ENCODE measurements at regions not wholly inside any gene's neighbourhood (a gene's known extent, or its start where the extent isn't known, plus 50 kb on each side); places are given as distances from the start of the nearest gene placed in this dataset.

DNA sequence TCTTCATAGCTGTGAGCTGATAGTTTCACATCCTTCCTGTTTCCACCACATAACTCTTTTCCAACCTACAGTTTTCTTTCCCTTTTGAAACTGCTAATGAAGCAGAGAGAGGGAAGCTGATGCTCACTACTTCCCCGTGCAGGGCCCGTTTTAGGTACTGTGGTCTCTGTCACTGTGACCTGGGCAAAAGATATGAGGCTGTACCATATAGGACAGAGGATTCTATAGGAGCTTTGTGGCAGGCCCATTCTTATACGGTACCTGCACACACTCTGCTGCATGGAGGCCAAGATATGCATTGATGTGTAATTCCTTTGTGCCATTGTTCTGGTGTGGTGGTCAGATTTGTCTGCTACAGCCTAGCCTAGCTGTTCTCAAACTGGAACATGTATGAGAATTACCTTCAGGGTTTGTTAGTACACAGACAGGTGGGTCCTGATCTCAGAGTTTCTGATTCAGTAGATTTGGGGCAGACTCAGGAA, 577.3 kb downstream of the LMO7 start:
- TF ChIP-seq, protein P1, sequence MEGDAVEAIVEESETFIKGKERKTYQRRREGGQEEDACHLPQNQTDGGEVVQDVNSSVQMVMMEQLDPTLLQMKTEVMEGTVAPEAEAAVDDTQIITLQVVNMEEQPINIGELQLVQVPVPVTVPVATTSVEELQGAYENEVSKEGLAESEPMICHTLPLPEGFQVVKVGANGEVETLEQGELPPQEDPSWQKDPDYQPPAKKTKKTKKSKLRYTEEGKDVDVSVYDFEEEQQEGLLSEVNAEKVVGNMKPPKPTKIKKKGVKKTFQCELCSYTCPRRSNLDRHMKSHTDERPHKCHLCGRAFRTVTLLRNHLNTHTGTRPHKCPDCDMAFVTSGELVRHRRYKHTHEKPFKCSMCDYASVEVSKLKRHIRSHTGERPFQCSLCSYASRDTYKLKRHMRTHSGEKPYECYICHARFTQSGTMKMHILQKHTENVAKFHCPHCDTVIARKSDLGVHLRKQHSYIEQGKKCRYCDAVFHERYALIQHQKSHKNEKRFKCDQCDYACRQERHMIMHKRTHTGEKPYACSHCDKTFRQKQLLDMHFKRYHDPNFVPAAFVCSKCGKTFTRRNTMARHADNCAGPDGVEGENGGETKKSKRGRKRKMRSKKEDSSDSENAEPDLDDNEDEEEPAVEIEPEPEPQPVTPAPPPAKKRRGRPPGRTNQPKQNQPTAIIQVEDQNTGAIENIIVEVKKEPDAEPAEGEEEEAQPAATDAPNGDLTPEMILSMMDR (IDR thresholded peaks at IDR 0.05), result no peak
- no peak for TF ChIP-seq POLR2AphosphoS5 (IDR thresholded peaks at IDR 0.05; ENCODE audit: low read depth, low read length)
- TF ChIP-seq SIN3A (IDR thresholded peaks at IDR 0.05; ENCODE audit: borderline replicate concordance, insufficient read depth, low read depth, low read length), result no peak
- TF ChIP-seq, protein P2, sequence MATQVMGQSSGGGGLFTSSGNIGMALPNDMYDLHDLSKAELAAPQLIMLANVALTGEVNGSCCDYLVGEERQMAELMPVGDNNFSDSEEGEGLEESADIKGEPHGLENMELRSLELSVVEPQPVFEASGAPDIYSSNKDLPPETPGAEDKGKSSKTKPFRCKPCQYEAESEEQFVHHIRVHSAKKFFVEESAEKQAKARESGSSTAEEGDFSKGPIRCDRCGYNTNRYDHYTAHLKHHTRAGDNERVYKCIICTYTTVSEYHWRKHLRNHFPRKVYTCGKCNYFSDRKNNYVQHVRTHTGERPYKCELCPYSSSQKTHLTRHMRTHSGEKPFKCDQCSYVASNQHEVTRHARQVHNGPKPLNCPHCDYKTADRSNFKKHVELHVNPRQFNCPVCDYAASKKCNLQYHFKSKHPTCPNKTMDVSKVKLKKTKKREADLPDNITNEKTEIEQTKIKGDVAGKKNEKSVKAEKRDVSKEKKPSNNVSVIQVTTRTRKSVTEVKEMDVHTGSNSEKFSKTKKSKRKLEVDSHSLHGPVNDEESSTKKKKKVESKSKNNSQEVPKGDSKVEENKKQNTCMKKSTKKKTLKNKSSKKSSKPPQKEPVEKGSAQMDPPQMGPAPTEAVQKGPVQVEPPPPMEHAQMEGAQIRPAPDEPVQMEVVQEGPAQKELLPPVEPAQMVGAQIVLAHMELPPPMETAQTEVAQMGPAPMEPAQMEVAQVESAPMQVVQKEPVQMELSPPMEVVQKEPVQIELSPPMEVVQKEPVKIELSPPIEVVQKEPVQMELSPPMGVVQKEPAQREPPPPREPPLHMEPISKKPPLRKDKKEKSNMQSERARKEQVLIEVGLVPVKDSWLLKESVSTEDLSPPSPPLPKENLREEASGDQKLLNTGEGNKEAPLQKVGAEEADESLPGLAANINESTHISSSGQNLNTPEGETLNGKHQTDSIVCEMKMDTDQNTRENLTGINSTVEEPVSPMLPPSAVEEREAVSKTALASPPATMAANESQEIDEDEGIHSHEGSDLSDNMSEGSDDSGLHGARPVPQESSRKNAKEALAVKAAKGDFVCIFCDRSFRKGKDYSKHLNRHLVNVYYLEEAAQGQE (IDR thresholded peaks at IDR 0.05; ENCODE audit: insufficient read depth in 1 of 2, low read depth in 2 of 2, low read length in 1 of 2), result no peak

Data from Panc1 (cell line).